Tibial nerve (tissue), 4 donors: ENCODE measurements at regions not wholly inside any gene's neighbourhood (a gene's known extent, or its start where the extent isn't known, plus 50 kb on each side); places are given as distances from the start of the nearest gene placed in this dataset.

Experiments
- DNase-seq, 2 donors: peaks; one replicate each; pipeline ENCODE4 v3.0.0-alpha.2; 2019; ENCODE audit warnings: low spot score in 2 of 2
- H3K27ac ChIP-seq, 4 donors: fragments of 200-600 bp; sonication (generic) in 3 of 4; one replicate each; pipeline ENCODE4 v1.5.1; 2017 to 2019; ENCODE audit warnings: mild to moderate bottlenecking in 1 of 4
- H3K27me3 ChIP-seq, 2 donors: fragments of 200-600 bp; sonication (generic) in 1 of 2; one replicate each; pipeline versions ENCODE4 v1.5.1 to v1.6.0; 2017 to 2019
- H3K36me3 ChIP-seq, 3 donors: fragments of 200-600 bp; sonication (generic); one replicate each; pipeline ENCODE4 v1.5.1; 2018 to 2019
- H3K4me1 ChIP-seq, 4 donors: fragments of 200-600 bp; sonication (generic) in 3 of 4; one replicate each; pipeline ENCODE4 v1.5.1; 2017 to 2019
- H3K4me3 ChIP-seq, 4 donors: fragments of 200-600 bp; sonication (generic) in 3 of 4; one replicate each; pipeline ENCODE4 v1.5.1; 2017 to 2019; ENCODE audit warnings: mild to moderate bottlenecking in 1 of 4, moderate library complexity in 1 of 4
- H3K9me3 ChIP-seq, 4 donors: fragments of 200-600 bp; sonication (generic) in 3 of 4; one replicate each; pipeline ENCODE4 v1.5.1; 2017 to 2019
- CTCF ChIP-seq, 5 experiments: fragments of 200-600 bp in 3 of 5; fragments of 450-650 bp in 2 of 5; sonication (generic) in 3 of 5; IDR thresholded peaks; one replicate each; pipeline ENCODE4 v1.5.1; 2016 to 2019; ENCODE audit warnings: antibody characterized with exemption in 5 of 5, mild to moderate bottlenecking in 3 of 5, moderate library complexity in 2 of 5
- EP300 ChIP-seq, 2 donors: sonication (generic); formaldehyde crosslinking; IDR thresholded peaks; one replicate each; pipeline ENCODE4 v1.6.1; 2017; ENCODE audit warnings: antibody characterized with exemption in 2 of 2, mild to moderate bottlenecking in 1 of 2
- POLR2A ChIP-seq, 2 donors: fragments of 450-650 bp; IDR thresholded peaks; one replicate each; pipeline ENCODE4 v1.6.1; 2017; ENCODE audit warnings: antibody characterized with exemption in 2 of 2, mild to moderate bottlenecking in 2 of 2, moderate library complexity in 2 of 2
- WGBS, 2 donors: methylation state at CpG; one replicate each; pipeline ENCODE4 v1.1.5; 2018; 5-methylcytosine and 5-hydroxymethylcytosine counted together

DNA sequence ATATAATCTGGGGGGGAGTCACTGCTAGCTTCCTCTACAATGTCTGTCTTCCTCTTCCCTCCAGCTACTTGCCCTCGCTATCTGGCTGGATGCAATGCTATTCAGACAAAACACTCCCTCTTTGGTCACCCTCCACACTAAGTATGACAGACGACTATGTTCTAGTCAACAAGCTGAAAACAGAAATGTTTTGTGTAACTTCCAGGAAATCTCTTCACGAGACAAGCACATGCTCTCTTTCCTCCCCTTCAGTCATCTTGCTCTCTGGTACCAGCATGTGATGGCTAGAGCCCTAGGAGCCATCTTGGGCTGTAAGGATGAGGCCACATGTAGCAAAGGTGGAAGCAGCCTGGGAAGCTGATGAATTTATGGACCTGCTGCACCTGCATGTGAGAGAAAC is 151.3 kb downstream of the ARRDC4 start:
- Histone ChIP-seq H3K4me1 (no peaks in the 10 kb centered on the region), H3K4me3 (no peak overlapping the region), H3K36me3 (no peaks in the 10 kb centered on the region), H3K27ac (no peak overlapping the region), H3K9me3 (peaks cover 0 to 3% (median 0%) of the 10 kb centered on the region in 4 donors), H3K27me3 (no peaks in the 10 kb centered on the region)
- no peak for TF ChIP-seq POLR2A (IDR thresholded peaks at IDR 0.05)
- TF ChIP-seq CTCF (IDR thresholded peaks at IDR 0.05): no peak
- TF ChIP-seq EP300 (IDR thresholded peaks at IDR 0.05): no peak
- WGBS, 2 donors: 55 to 66% methylated on average over 3 of the region's 3 CpGs
- no peak for DNase-seq

DNA sequence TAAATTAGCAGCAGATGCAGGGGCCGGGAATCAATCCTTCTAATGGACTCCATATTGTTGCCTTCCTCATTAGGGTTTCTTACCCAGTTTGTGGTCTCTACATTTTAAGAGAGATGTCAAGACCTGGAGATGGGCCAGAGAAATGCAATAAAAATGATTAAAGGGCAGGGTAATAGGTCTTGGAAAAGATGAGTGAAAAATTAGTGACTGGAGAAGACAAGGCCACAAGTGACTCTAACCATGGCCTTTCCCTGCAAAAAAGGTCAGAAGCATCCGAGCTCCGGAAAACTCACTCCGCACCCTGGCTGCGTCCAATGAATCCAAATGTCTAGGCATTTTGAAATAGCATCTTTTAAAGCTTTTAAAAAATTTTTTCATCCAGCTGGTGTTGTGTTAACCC is 152.8 kb downstream of the ARRDC4 start:
- Histone ChIP-seq H3K9me3 (peaks cover 0 to 3% (median 0%) of the 10 kb centered on the region in 4 donors), H3K4me3 (no peak overlapping the region), H3K27me3 (no peaks in the 10 kb centered on the region), H3K36me3 (no peaks in the 10 kb centered on the region), H3K4me1 (no peaks in the 10 kb centered on the region), H3K27ac (no peak overlapping the region)
- WGBS, 2 donors: 78 to 80% methylated on average over 5 of the region's 5 CpGs
- no peak for DNase-seq
- no peak for TF ChIP-seq POLR2A (IDR thresholded peaks at IDR 0.05)
- no peak for TF ChIP-seq EP300 (IDR thresholded peaks at IDR 0.05)
- TF ChIP-seq CTCF (IDR thresholded peaks at IDR 0.05): no peak

DNA sequence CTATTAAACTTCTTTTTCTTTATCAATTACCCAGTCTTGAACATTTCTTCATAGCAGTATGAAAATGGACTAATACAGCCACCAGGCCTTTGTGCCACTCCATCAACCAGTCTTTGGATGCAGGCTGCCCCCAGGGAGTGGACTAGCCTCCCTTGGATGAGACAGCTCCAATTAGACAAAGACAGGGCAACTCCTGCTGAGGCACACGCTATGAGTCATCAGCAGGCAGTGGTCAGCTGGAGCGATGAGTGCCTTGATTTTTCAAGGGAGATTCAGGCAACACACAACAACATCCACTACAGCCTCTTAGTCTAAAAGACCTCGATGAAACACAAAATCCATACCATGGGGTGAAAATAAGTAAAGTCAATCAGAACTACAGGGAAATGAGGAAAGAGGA is 160.1 kb downstream of the ARRDC4 start:
- Histone ChIP-seq H3K9me3 (peaks cover 0 to 3% (median 0%) of the 10 kb centered on the region in 4 donors), H3K36me3 (no peaks in the 10 kb centered on the region), H3K27me3 (no peaks in the 10 kb centered on the region), H3K27ac (no peak overlapping the region), H3K4me1 (no peaks in the 10 kb centered on the region), H3K4me3 (no peak overlapping the region)
- no peak for DNase-seq
- no peak for TF ChIP-seq CTCF (IDR thresholded peaks at IDR 0.05)
- TF ChIP-seq POLR2A (IDR thresholded peaks at IDR 0.05): no peak
- no peak for TF ChIP-seq EP300 (IDR thresholded peaks at IDR 0.05)
- 68 to 85% methylated on average over 3 of the region's 3 CpGs for WGBS, 2 donors

- Histone ChIP-seq H3K27ac (peak overlapping the region in 1 of 4 donors; percentile 19), H3K9me3 (no peaks in the 10 kb centered on the region), H3K27me3 (no peaks in the 10 kb centered on the region), H3K4me1 (no peaks in the 10 kb centered on the region), H3K4me3 (no peak overlapping the region), H3K36me3 (no peaks in the 10 kb centered on the region)
- DNase-seq: no peak
- WGBS, 2 donors: 43 to 56% methylated on average over 5 of the region's 5 CpGs
- TF ChIP-seq CTCF (IDR thresholded peaks at IDR 0.05) (no peak), EP300 (IDR thresholded peaks at IDR 0.05) (no peak), POLR2A (IDR thresholded peaks at IDR 0.05) (no peak)
These were observed 161.0 kb downstream of the ARRDC4 start for GRCh38 chr15:98121536-98121935.

- Histone ChIP-seq H3K36me3 (no peaks in the 10 kb centered on the region), H3K27me3 (no peaks in the 10 kb centered on the region), H3K9me3 (no peaks in the 10 kb centered on the region), H3K4me3 (no peak overlapping the region), H3K27ac (peak overlapping the region in 1 of 4 donors; percentile 50), H3K4me1 (no peaks in the 10 kb centered on the region)
- DNase-seq: peak in 1 of 2 donors; percentile 29
- WGBS, 2 donors: 57 to 64% methylated on average over 3 of the region's 3 CpGs
- no peak for TF ChIP-seq EP300 (IDR thresholded peaks at IDR 0.05)
- TF ChIP-seq CTCF (IDR thresholded peaks at IDR 0.05): no peak
- no peak for TF ChIP-seq POLR2A (IDR thresholded peaks at IDR 0.05)
These were observed 161.5 kb downstream of the ARRDC4 start for GRCh38 chr15:98121957-98122356.
